H9 (cell line): ENCODE measurements at regions not wholly inside any gene's neighbourhood (a gene's known extent, or its start where the extent isn't known, plus 50 kb on each side); places are given as distances from the start of the nearest gene placed in this dataset.

Experiments
- DNase-seq: peaks from one replicate; pipeline ENCODE4 v3.0.0-alpha.2; 2017
- H2AFZ ChIP-seq: one replicate; pipeline ENCODE4 v1.6.1; 2013; ENCODE audit warnings: mild to moderate bottlenecking, low read length, control low read depth, moderate library complexity
- H2AK5ac ChIP-seq: 2 replicates; pipeline ENCODE4 v1.6.1; 2013; ENCODE audit warnings: low read length, control low read depth, mixed read lengths; ENCODE audit not compliant: insufficient read length
- H2BK120ac ChIP-seq: one replicate; pipeline ENCODE4 v1.6.1; 2013; ENCODE audit warnings: low read depth, mild to moderate bottlenecking, low read length, control low read depth, inconsistent platforms; ENCODE audit not compliant: poor library complexity, severe bottlenecking
- H2BK12ac ChIP-seq: 2 replicates; pipeline ENCODE4 v1.6.1; 2013; ENCODE audit warnings: low read length, control low read depth, mixed read lengths, low read depth; ENCODE audit not compliant: insufficient read length
- H2BK15ac ChIP-seq: 2 replicates; pipeline ENCODE4 v1.6.1; 2013; ENCODE audit warnings: low read depth, low read length, control low read depth
- H2BK20ac ChIP-seq: one replicate; pipeline ENCODE4 v1.6.1; 2013; ENCODE audit warnings: low read depth, mild to moderate bottlenecking, low read length, control low read depth, inconsistent platforms; ENCODE audit not compliant: poor library complexity, severe bottlenecking
- H2BK5ac ChIP-seq: 2 replicates; pipeline ENCODE4 v1.6.1; 2013; ENCODE audit warnings: low read length, control low read depth, mixed read lengths; ENCODE audit not compliant: insufficient read length
- H3K14ac ChIP-seq: 2 replicates; pipeline ENCODE4 v1.6.1; 2013; ENCODE audit warnings: low read length, control low read depth; ENCODE audit not compliant: insufficient read depth
- H3K18ac ChIP-seq: 2 replicates; pipeline ENCODE4 v1.6.1; 2013; ENCODE audit warnings: low read depth, mild to moderate bottlenecking, mixed read lengths, low read length, control low read depth; ENCODE audit not compliant: insufficient read length
- H3K23ac ChIP-seq: 2 replicates; pipeline ENCODE4 v1.6.1; 2013; ENCODE audit warnings: low read length, control low read depth, mixed read lengths, low read depth; ENCODE audit not compliant: insufficient read length
- H3K23me2 ChIP-seq: 2 replicates; pipeline ENCODE4 v1.6.1; 2013; ENCODE audit warnings: low read depth, mild to moderate bottlenecking, mixed read lengths, low read length, control low read depth; ENCODE audit not compliant: insufficient read length, poor library complexity, severe bottlenecking
- H3K27ac ChIP-seq: 2 replicates; pipeline ENCODE4 v1.5.1; 2013; ENCODE audit warnings: low read length, control low read depth, mixed read lengths, low read depth; ENCODE audit not compliant: insufficient read length
- H3K27me3 ChIP-seq: 2 replicates; pipeline ENCODE4 v1.6.1; 2013; ENCODE audit warnings: low read length, control low read depth, inconsistent platforms; ENCODE audit not compliant: insufficient read depth
- H3K4ac ChIP-seq: 2 replicates; pipeline ENCODE4 v1.6.1; 2013; ENCODE audit warnings: low read depth, mild to moderate bottlenecking, control low read depth, inconsistent platforms, low read length, moderate library complexity
- H3K4me1 ChIP-seq: 2 replicates; pipeline ENCODE4 v1.6.1; 2013; ENCODE audit warnings: low read length, control low read depth, inconsistent platforms; ENCODE audit not compliant: insufficient read depth
- H3K4me2 ChIP-seq: 2 replicates; pipeline ENCODE4 v1.6.1; 2013; ENCODE audit warnings: low read length, control low read depth, mixed read lengths; ENCODE audit not compliant: insufficient read length, insufficient read depth
- H3K56ac ChIP-seq: 2 replicates; pipeline ENCODE4 v1.6.1; 2013; ENCODE audit warnings: low read depth, mild to moderate bottlenecking, mixed read lengths, low read length, control low read depth; ENCODE audit not compliant: insufficient read length
- H3K79me1 ChIP-seq: 2 replicates; pipeline ENCODE4 v1.6.1; 2013; ENCODE audit warnings: low read depth, mild to moderate bottlenecking, moderate library complexity, low read length, control low read depth, inconsistent platforms; ENCODE audit not compliant: insufficient read depth, poor library complexity, severe bottlenecking
- H3K79me2 ChIP-seq: 2 replicates; pipeline ENCODE4 v1.6.1; 2013; ENCODE audit warnings: low read length, control low read depth, inconsistent platforms; ENCODE audit not compliant: insufficient read depth
- H3K9ac ChIP-seq: 2 replicates; pipeline ENCODE4 v1.6.1; 2013; ENCODE audit warnings: low read length, control low read depth, mixed read lengths; ENCODE audit not compliant: insufficient read length; ENCODE audit errors: extremely low read depth
- H3K9me3 ChIP-seq: one replicate; pipeline ENCODE4 v1.6.1; 2013; ENCODE audit warnings: low read depth, low read length, inconsistent platforms; ENCODE audit not compliant: control insufficient read depth
- H3T11ph ChIP-seq: one replicate; pipeline ENCODE4 v1.6.1; 2013; ENCODE audit warnings: mild to moderate bottlenecking, low read length, control low read depth, inconsistent platforms
- H4K20me1 ChIP-seq: one replicate; pipeline ENCODE4 v1.6.1; 2013; ENCODE audit not compliant: control insufficient read depth, insufficient read length, insufficient read depth
- H4K5ac ChIP-seq: 2 replicates; pipeline ENCODE4 v1.6.1; 2013; ENCODE audit warnings: low read depth, mild to moderate bottlenecking, mixed read lengths, low read length, control low read depth; ENCODE audit not compliant: insufficient read length
- H4K8ac ChIP-seq: replicated peaks from 2 replicates; pipeline ENCODE4 v1.6.1; 2013; ENCODE audit warnings: low read length, control low read depth, mixed read lengths, low read depth; ENCODE audit not compliant: insufficient read length
- H4K91ac ChIP-seq: 2 replicates; pipeline ENCODE4 v1.6.1; 2013; ENCODE audit warnings: low read depth, mild to moderate bottlenecking, moderate library complexity, mixed read lengths, low read length, control low read depth; ENCODE audit not compliant: insufficient read length
- H3K27ac Mint-ChIP-seq, 3 experiments: 2 replicates in 2 of 3; 3 replicates in 1 of 3; pipeline ENCODE4 v1.8.0; 2020 to 2021; ENCODE audit warnings: mixed read lengths in 3 of 3, mild to moderate bottlenecking in 1 of 3, moderate library complexity in 1 of 3
- H3K27me3 Mint-ChIP-seq: 2 replicates; pipeline ENCODE4 v1.8.0; 2021; ENCODE audit warnings: low read depth, mild to moderate bottlenecking, moderate library complexity, mixed read lengths
- H3K36me3 Mint-ChIP-seq, 3 experiments: 2 replicates in 2 of 3; 3 replicates in 1 of 3; pipeline ENCODE4 v1.8.0; 2020 to 2021; ENCODE audit warnings: low read depth in 3 of 3, mixed read lengths in 3 of 3; ENCODE audit not compliant: insufficient read depth in 1 of 3
- H3K4me1 Mint-ChIP-seq, 2 experiments: 2 replicates each; pipeline ENCODE4 v1.8.0; 2020; ENCODE audit warnings: mixed read lengths in 2 of 2
- H3K4me3 Mint-ChIP-seq, 2 experiments: 2 replicates in 1 of 2; 3 replicates in 1 of 2; pipeline ENCODE4 v1.8.0; 2020 to 2021; ENCODE audit warnings: mild to moderate bottlenecking in 2 of 2, mixed read lengths in 2 of 2, moderate library complexity in 1 of 2
- H3K9me3 Mint-ChIP-seq, 2 experiments: 2 replicates in 1 of 2; 3 replicates in 1 of 2; pipeline ENCODE4 v1.8.0; 2020; ENCODE audit warnings: mild to moderate bottlenecking in 2 of 2, mixed read lengths in 2 of 2, moderate library complexity in 1 of 2
- WGBS: extraction: QIAGEN DNeasy Blood & Tissue Kit; methylation state at CpG from one replicate; pipeline ENCODE4 v1.1.7; 2013; ENCODE audit warnings: missing lambda C conversion rate, low lambda C conversion rate, mixed read lengths; ENCODE audit not compliant: insufficient read length; ENCODE audit errors: extremely low coverage; 5-methylcytosine and 5-hydroxymethylcytosine counted together
- TF ChIP-seq, protein P1 (sequence below): fragments of 200-600 bp; sonication (generic); conservative IDR thresholded peaks from 3 replicates; pipeline ENCODE4 v1.8.0; 2021; ENCODE audit warnings: antibody characterized with exemption, mild to moderate bottlenecking

DNA sequence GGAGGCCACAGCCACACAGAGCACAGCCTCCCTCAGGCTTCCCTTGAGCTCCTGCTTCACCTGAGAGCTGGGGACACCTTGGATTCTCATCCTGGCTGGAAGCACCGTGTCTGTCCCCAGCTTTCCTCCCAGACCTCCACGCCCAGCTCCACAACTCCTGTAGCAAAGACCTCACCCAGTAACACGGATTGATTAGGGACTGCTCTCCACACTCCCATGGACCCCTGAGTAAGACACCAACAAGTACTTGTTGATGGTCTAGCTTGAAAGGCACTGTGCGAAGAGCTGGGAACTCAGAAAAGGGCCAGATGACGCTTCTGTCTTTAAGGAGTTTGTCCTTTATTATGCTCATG is 109.6 kb downstream of the DLL1 start:
- H3K4me1 ChIP-seq: no peaks in the 10 kb centered on the region
- H4K8ac ChIP-seq: no peak overlapping the region
- H3K36me3 Mint-ChIP-seq: peaks cover 0 to 9% (median 5%) of the 10 kb centered on the region in 3 experiments; a peak in 6 of 7 replicates
- H2BK5ac ChIP-seq: no peak overlapping the region
- no peak overlapping the region for H2BK15ac ChIP-seq
- TF ChIP-seq, protein P1, sequence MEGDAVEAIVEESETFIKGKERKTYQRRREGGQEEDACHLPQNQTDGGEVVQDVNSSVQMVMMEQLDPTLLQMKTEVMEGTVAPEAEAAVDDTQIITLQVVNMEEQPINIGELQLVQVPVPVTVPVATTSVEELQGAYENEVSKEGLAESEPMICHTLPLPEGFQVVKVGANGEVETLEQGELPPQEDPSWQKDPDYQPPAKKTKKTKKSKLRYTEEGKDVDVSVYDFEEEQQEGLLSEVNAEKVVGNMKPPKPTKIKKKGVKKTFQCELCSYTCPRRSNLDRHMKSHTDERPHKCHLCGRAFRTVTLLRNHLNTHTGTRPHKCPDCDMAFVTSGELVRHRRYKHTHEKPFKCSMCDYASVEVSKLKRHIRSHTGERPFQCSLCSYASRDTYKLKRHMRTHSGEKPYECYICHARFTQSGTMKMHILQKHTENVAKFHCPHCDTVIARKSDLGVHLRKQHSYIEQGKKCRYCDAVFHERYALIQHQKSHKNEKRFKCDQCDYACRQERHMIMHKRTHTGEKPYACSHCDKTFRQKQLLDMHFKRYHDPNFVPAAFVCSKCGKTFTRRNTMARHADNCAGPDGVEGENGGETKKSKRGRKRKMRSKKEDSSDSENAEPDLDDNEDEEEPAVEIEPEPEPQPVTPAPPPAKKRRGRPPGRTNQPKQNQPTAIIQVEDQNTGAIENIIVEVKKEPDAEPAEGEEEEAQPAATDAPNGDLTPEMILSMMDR: no peak
- no peak overlapping the region for H3K9ac ChIP-seq
- no peak overlapping the region for H3K27ac Mint-ChIP-seq
- no peak overlapping the region for H3K14ac ChIP-seq
- H3K4me2 ChIP-seq: no peak overlapping the region
- H3K4me3 Mint-ChIP-seq: no peak overlapping the region
- no peak for DNase-seq
- H3K9me3 ChIP-seq: no peaks in the 10 kb centered on the region
- no peak overlapping the region for H3K4ac ChIP-seq
- peaks cover 12 to 13% of the 10 kb centered on the region in 2 experiments for H3K9me3 Mint-ChIP-seq
- no peak overlapping the region for H4K91ac ChIP-seq
- no peak overlapping the region for H2BK20ac ChIP-seq
- H3K4me1 Mint-ChIP-seq: no peaks in the 10 kb centered on the region
- no peak overlapping the region for H3K23ac ChIP-seq
- no peak overlapping the region for H3K18ac ChIP-seq
- no peak overlapping the region for H2BK120ac ChIP-seq
- no peaks in the 10 kb centered on the region for H3K23me2 ChIP-seq
- no peak overlapping the region for H2AFZ ChIP-seq
- no peak overlapping the region for H2BK12ac ChIP-seq
- H4K5ac ChIP-seq: no peak overlapping the region
- no CpG with 5 or more reads among the region's 5 CpGs for WGBS
- no peak overlapping the region for H3K56ac ChIP-seq
- H3K27me3 Mint-ChIP-seq: peaks cover 18% of the 10 kb centered on the region
- H3T11ph ChIP-seq: no peak overlapping the region
- no peaks in the 10 kb centered on the region for H3K79me2 ChIP-seq
- H3K79me1 ChIP-seq: no peaks in the 10 kb centered on the region
- H2AK5ac ChIP-seq: no peak overlapping the region
- H3K27ac ChIP-seq: no peak overlapping the region
- no peaks in the 10 kb centered on the region for H4K20me1 ChIP-seq
- no peaks in the 10 kb centered on the region for H3K27me3 ChIP-seq
